ENCODE measurements at regions not wholly inside any gene's neighbourhood (a gene's known extent, or its start where the extent isn't known, plus 50 kb on each side); places are given as distances from the start of the nearest gene placed in this dataset.
A peak's percentile ranks its signal among the peaks of the same experiment; 100 is the strongest.

- DNase-seq (ENCODE audit: low spot score) = no peak
Measured at GRCh38 chr2:9756692-9757250, 86.5 kb upstream of the TAF1B start.

GRCh38 chr2:9757501-9758264, 85.6 kb upstream of the TAF1B start:
- no peak for DNase-seq (ENCODE audit: low spot score)

GRCh38 chr2:9758741-9759140, 84.5 kb upstream of the TAF1B start:
- DNase-seq (ENCODE audit: low spot score) = no peak

GRCh38 chr2:9760069-9760901, 83.0 kb upstream of the TAF1B start:
- DNase-seq (ENCODE audit: low spot score) = no peak

GRCh38 chr2:9760902-9761228, 82.4 kb upstream of the TAF1B start:
- DNase-seq (ENCODE audit: low spot score) = no peak

GRCh38 chr2:9761577-9761976, 81.7 kb upstream of the TAF1B start:
- DNase-seq (ENCODE audit: low spot score) = no peak

GRCh38 chr2:9762164-9762563, 81.1 kb upstream of the TAF1B start:
- no peak for DNase-seq (ENCODE audit: low spot score)

- DNase-seq (ENCODE audit: low spot score) = no peak
Measured at GRCh38 chr2:9762941-9763340, 80.3 kb upstream of the TAF1B start.

GRCh38 chr2:9763356-9764152, 79.7 kb upstream of the TAF1B start:
- DNase-seq (ENCODE audit: low spot score) = no peak

- no peak for DNase-seq (ENCODE audit: low spot score)
Measured at GRCh38 chr2:9764153-9764778, 79.0 kb upstream of the TAF1B start.

GRCh38 chr2:9765611-9766531, 77.4 kb upstream of the TAF1B start:
- no peak for DNase-seq (ENCODE audit: low spot score)

GRCh38 chr2:9767656-9768281, 75.5 kb upstream of the TAF1B start:
- peak; percentile 28 for DNase-seq (ENCODE audit: low spot score)

- no peak for DNase-seq (ENCODE audit: low spot score)
Measured at GRCh38 chr2:9768388-9768787, 74.9 kb upstream of the TAF1B start.

- no peak for DNase-seq (ENCODE audit: low spot score)
Measured at GRCh38 chr2:9769171-9770005, 73.9 kb upstream of the TAF1B start.

GRCh38 chr2:9770006-9770307, 73.3 kb upstream of the TAF1B start:
- no peak for DNase-seq (ENCODE audit: low spot score)

GRCh38 chr2:9770308-9771100, 72.8 kb upstream of the TAF1B start:
- peak; percentile 81 for DNase-seq (ENCODE audit: low spot score)

GRCh38 chr2:9771101-9771449, 72.2 kb upstream of the TAF1B start:
- DNase-seq (ENCODE audit: low spot score) = no peak

GRCh38 chr2:9771481-9772017, 71.7 kb upstream of the TAF1B start:
- DNase-seq (ENCODE audit: low spot score) = no peak
